ENCODE measurements at regions not wholly inside any gene's neighbourhood (a gene's known extent, or its start where the extent isn't known, plus 50 kb on each side); places are given as distances from the start of the nearest gene placed in this dataset.
"Not testable (repeated sequence)": the region's sequence is repeated elsewhere in the genome, so short reads cannot be mapped to it uniquely, and the experiment has no call there.

GRCh38 chr4:27368781-27369180, 508.1 kb downstream of the STIM2 start:
- no peak for DNase-seq

- no peak for DNase-seq
Measured at GRCh38 chr4:27381815-27382214, 521.2 kb downstream of the STIM2 start.

GRCh38 chr4:27387711-27388110, 527.1 kb downstream of the STIM2 start:
- DNase-seq: no peak

GRCh38 chr4:27397886-27398285, 537.2 kb downstream of the STIM2 start:
- DNase-seq: no peak

DNA sequence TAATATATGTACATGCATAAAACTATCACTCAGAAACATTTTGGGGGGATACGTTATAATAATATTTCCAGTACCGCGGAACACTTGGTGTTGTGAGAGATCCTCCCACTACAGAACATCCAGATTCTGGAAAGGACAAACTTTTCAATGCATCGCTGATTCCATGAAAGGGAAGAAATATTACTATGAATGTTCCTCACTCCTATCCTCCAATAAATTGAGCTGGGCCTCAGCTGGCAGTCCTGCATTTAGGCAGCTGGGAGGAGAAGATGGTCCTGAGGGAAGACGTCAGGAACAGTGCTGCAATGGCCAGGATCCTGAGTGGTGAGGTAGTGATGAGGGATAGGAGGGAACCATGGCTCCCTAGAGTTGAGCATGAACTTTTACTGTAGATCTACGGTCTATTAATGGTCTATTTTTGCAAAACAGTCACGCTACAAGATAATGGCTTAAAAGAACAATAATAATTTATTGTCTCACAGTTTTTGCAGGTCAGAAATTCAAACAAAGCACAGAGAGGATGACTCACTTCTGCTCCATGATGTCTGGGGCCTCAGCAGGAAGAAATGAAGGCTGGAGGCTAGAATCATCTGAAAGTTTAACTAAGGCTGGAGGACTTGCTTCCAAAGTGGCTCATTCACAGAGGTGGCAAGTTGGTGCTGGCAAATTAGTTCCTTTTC, 538.1 kb downstream of the STIM2 start:
- no peak for DNase-seq

DNA sequence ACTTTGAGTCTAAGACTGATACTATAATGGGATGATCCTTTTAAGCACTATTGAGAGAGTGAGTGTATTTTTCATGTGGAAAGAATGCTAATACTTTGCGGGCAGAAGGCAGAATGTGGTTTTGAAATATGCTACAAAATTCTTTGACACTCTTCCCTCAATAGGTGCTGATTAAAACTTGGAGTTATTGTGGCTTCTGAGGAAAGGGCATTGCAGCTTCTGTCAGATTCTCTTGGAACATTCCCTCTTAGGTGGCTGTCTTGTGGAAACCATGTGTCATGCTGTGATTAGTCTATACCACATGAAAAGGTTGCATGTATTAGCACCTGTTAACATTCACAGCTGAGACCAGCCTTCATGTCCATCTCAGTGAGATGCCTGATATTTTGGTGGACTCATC, 547.0 kb downstream of the STIM2 start:
- no peak for DNase-seq

DNA sequence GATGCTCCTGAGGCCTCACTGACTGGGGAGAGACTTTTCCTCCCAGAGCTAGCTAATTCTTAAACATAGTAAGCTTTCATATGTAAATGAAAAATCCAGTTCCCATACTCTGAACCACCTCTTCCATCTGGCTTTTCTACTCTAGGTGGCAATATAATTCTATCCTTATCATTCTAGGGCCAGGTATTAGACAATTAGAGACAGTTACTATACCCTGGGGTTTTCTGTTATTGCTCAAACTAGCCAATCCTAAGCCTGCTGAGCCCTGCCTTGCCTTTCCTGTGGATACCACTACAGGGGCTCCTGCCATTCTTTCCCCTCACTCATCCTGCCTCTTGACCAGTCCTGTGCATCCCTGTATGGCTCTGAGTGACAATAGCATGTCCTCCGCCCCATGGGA, 552.0 kb downstream of the STIM2 start:
- DNase-seq: no peak

GRCh38 chr4:27414887-27415731, 554.5 kb downstream of the STIM2 start:
- DNase-seq: no peak

- no peak for DNase-seq
Measured at GRCh38 chr4:27428661-27429060, 568.0 kb downstream of the STIM2 start.

DNA sequence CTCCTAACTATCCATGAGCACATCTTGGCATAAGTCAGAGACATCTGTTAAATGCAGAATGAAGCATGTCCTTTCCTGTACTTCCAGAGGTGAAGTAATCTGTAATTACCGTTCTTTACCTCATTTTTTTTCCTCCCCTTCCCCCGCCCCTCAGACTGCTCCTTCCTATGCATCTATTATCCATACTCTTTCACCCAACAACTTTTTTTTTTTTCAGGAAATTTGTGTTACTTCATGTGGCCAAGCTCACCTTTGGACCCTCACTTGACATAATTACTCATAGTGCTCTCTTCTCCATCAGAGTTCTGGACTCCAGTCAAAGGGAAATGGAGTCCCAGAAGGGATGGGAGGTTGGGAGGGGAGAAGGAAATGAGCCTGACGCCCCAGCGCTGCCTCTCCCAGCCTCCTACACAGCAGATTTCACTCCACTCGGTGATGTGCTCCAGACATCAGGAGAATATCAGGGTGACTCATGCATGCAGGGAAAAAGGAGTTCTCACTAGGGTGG, 568.8 kb downstream of the STIM2 start:
- no peak for DNase-seq

GRCh38 chr4:27442146-27442545, 581.5 kb downstream of the STIM2 start:
- no peak for DNase-seq

DNA sequence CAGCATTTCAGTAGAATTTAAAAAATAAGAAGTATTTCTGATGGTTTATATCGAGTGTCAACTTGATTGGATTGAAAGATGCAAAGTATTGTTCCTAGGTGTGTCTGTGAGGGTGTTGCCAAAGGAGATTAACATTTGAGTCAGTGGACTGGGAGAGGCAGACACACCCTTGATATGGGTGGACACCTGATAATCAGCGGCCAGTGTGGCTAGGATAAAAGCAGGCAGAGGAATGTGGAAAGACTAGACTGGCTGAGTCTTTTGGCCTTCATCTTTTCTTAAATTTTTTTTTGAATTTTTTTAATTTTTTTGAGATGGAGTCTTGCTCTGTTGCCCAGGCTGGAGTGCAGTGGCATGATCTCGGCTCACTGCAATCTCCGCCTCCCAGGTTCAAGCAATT, 582.0 kb downstream of the STIM2 start:
- DNase-seq: not testable (repeated sequence)

DNA sequence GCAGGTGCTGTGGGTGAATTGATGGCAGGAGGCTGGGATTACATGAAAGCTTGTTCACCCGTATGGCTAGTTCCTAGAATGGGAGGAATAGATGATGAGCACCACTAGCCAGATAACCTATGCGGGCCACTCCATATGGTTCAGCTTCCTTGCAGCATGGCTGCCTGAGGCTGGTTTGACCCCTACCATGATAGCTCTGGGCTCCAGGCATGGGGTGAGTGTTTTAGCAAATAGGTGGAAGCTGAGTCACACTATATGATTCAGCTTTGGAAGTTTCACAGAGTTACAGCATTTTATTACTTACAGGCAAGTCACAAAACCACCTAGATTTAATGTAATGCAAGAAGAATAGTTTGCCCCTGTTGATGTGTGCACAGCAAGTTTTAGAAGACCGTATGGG, 603.2 kb downstream of the STIM2 start:
- no peak for DNase-seq

DNA sequence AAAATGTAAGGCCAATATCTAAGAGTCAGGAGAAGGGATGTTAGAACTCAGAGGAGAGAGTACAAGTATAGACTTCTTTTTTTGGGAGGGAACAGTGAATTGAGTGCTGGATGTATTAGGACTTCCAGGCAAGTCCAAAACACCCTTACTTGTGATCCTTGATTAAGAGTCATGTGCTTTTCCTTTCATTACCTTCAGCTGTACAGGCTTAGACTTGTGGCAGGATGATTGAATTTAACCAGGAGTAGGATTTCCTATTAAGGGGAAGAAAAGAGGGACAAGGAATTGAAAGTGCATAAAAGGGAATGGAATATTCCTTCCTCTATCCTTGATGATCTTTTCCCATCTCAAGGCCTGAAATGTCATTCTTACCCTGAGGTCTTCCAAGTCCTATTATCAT, 606.7 kb downstream of the STIM2 start:
- no peak for DNase-seq

DNA sequence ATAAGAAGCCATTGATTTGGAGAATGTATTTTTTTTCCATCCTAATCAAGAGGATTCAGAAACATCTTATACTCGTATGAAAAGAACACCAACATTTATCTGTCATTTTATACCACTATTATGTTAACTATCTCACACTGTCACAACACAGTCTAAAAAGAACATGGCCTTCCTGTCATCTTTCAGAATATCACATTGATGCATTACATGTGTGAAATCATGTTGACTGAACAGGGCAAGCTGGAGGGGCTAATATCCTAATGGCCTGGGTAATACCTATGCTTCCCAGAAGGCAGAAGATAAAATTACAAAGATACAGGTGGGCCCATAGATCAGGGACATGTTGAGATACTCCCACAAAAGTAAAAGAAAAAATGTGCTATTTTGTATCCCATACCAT, 611.7 kb downstream of the STIM2 start:
- DNase-seq: no peak

DNA sequence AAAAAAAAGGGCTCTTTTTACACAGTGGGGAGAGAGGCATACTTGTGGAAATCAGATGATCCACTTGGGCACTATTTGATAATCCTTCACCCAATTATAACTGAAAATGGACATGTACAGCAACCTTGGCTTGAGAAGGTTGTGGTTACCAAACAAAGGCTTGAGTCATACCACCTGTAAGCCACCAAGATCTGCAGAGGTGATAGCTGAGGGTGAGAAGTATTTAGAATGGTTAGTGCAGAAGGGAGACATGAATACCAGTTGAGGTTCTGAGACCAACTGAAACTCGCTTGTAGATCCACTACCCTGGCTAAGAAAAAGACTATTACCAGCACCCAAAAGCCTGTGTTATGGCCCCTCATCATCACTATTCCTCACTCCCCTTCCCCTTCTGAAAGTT, 614.0 kb downstream of the STIM2 start:
- no peak for DNase-seq

DNA sequence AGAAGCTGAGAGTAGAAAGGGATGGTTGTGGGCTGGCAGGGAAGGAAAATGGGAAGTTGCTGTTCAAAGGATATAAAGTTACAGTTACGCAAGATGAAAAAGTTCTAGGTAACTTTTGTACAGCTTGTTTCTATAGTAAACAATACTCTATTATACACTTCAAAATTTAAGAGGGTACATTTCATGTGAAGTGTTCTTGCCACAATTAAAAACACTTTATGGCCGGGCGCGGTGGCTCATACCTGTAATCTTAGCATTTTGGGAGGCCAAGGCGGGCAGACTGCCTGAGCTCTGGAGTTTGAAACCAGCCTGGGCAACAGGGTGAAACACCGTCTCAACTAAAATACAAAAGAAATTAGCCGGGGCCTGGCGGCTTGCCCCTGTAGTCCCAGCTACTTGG, 623.6 kb downstream of the STIM2 start:
- no peak for DNase-seq

GRCh38 chr4:27490315-27490714, 629.7 kb downstream of the STIM2 start:
- no peak for DNase-seq

- no peak for DNase-seq
Measured at GRCh38 chr4:27490766-27491165, 630.1 kb downstream of the STIM2 start.

- no peak for DNase-seq
Measured at GRCh38 chr4:27506401-27506800, 645.8 kb downstream of the STIM2 start.

DNA sequence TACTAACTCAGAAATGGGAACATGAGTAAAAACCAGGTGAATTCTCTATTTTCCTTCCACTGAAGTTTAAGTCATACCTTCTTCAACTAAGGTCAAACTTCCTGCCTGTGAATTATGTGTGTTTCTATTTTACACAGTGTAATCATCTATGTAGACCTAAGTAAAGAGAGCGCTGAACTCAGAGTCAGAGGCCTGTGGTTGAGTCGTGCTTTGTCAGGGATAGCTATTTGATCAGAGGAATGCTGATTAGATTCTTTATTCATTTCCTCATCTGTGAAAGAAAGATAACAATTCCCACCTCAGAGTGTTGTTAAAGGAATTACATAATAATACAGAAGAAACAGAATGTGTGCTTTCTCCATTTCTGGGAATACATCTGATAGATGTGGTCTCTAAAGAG, 654.1 kb downstream of the STIM2 start:
- DNase-seq: no peak

GRCh38 chr4:27515140-27515539, 654.5 kb downstream of the STIM2 start:
- DNase-seq: no peak

DNA sequence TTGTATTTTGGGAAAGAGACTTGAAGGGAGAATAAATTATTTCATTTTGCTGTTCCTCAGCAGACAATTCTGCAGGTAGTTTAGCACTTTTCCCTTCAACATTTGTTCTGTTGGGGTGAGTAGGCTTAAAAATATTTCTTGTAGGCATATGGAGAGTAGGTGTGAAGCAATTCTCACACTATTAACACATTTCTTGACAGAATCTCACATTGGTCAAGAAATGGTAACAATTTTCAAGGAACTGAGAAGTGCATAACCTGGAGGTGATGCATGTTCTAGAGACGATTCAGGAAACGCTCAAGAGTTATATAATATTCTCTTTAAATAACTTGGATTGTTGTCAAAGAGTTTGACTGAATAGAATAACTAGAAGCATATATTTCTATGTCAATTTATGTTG, 658.2 kb downstream of the STIM2 start:
- DNase-seq: no peak

GRCh38 chr4:27524224-27524623, 663.6 kb downstream of the STIM2 start:
- DNase-seq: no peak

Measured in activated CD4-positive, alpha-beta T cell treated with anti-CD3 and anti-CD28 coated beads for 48 hours (primary cell).